PFSK-1 (cell line): ENCODE measurements at regions not wholly inside any gene's neighbourhood (a gene's known extent, or its start where the extent isn't known, plus 50 kb on each side); places are given as distances from the start of the nearest gene placed in this dataset.

Source experiments
- POLR2AphosphoS5 ChIP-seq: IDR thresholded peaks from 2 replicates; pipeline ENCODE4 v1.6.1; 2012; ENCODE audit warnings: low read depth, mild to moderate bottlenecking, control low read depth, low read length, moderate library complexity
- SIN3A ChIP-seq: IDR thresholded peaks from 2 replicates; pipeline ENCODE4 v1.6.1; 2012; ENCODE audit warnings: mild to moderate bottlenecking, low read length, moderate library complexity, borderline replicate concordance; ENCODE audit not compliant: insufficient read depth

DNA sequence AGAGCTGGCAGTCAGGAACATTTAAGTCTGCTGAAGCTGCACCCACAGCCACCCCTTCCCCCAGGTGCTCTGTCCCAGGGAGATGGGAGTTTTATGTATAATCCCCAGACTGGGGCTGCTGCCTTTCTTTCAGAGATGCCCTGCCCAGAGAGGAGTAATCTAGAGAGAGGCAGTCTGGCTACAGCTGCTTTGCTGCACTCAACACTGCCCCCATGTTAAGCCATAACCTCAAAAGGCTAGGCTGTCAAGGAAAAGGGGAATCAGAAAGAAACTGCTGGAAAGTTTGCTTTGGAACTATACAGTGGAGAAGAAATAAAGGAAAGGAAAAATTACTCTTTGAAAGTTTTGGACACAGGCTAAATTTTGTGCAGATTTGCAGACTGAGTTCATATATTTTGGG is 127.2 kb downstream of the MACIR start:
- no peak for TF ChIP-seq SIN3A
- TF ChIP-seq POLR2AphosphoS5, result no peak
